Astrocyte (in vitro differentiated cells and primary cell): ENCODE measurements at regions not wholly inside any gene's neighbourhood (a gene's known extent, or its start where the extent isn't known, plus 50 kb on each side); places are given as distances from the start of the nearest gene placed in this dataset.

Source experiments
- EZH2 ChIP-seq: IDR thresholded peaks from 2 replicates; pipeline ENCODE4 v1.6.1; 2012; ENCODE audit warnings: mild to moderate bottlenecking, low read length, inconsistent platforms; ENCODE audit not compliant: insufficient read depth
- TF ChIP-seq, protein P1 (sequence below): IDR thresholded peaks from 2 replicates; pipeline ENCODE4 v1.5.1; 2011; ENCODE audit warnings: low read depth, mild to moderate bottlenecking, inconsistent platforms, low read length, moderate library complexity; ENCODE audit not compliant: insufficient read depth

DNA sequence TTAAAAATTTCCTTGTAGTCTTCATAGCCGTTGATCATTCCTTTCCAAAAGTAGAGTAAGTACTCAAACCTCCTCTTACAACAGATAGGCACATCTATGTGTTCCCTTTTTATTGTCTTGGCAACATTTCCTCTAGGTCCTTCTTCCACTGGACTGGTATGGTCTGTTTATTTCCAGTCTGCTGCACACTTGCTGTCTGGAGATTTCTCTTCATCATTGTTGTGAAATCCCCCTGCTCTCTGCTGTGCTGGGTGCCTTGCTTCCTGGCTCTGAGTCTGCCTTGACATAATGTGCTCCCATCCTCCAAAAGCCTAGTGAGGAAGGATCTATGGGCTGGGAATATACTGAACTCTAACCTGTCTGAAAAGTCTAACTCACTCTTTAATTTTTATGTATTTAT, 545.3 kb upstream of the VSTM2A start:
- TF ChIP-seq EZH2: no peak
- TF ChIP-seq, protein P1, sequence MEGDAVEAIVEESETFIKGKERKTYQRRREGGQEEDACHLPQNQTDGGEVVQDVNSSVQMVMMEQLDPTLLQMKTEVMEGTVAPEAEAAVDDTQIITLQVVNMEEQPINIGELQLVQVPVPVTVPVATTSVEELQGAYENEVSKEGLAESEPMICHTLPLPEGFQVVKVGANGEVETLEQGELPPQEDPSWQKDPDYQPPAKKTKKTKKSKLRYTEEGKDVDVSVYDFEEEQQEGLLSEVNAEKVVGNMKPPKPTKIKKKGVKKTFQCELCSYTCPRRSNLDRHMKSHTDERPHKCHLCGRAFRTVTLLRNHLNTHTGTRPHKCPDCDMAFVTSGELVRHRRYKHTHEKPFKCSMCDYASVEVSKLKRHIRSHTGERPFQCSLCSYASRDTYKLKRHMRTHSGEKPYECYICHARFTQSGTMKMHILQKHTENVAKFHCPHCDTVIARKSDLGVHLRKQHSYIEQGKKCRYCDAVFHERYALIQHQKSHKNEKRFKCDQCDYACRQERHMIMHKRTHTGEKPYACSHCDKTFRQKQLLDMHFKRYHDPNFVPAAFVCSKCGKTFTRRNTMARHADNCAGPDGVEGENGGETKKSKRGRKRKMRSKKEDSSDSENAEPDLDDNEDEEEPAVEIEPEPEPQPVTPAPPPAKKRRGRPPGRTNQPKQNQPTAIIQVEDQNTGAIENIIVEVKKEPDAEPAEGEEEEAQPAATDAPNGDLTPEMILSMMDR: no peak
